ENCODE measurements at regions not wholly inside any gene's neighbourhood (a gene's known extent, or its start where the extent isn't known, plus 50 kb on each side); places are given as distances from the start of the nearest gene placed in this dataset.

DNA sequence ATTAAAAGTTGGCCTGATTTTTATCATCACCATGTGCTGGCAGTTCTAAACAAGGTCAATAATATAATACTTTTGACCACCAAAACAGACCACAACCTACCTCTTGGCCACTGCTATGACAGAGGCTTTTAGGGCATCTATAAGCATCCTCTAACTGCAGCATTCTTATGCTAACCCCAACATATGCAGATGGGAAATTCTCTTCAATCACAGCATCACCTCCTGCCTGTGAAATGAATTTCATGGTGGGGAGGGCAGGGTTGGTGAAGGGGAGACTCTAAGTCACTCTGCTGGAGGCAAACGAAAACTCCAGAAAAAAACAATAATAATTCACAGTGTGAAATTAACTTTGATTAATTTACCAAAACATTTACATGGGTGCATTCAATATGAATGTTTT is 78.8 kb upstream of the FAR2 start:
- Histone ChIP-seq H3K4me1 (ENCODE audit: control insufficient read depth, insufficient read depth, low read length) (no peaks in the 10 kb centered on the region), H4K20me1 (ENCODE audit: control insufficient read depth, insufficient read depth) (no peaks in the 10 kb centered on the region), H3K79me2 (ENCODE audit: control insufficient read depth, insufficient read depth, low read length) (no peaks in the 10 kb centered on the region), H3K9me3 (replicated peaks; ENCODE audit: control insufficient read depth, insufficient read depth, low read length) (no peaks in the 10 kb centered on the region), H3K4me2 (ENCODE audit: control insufficient read depth, insufficient read depth) (no peak overlapping the region), H2AFZ (ENCODE audit: control insufficient read depth, low read depth, low read length) (no peak overlapping the region), H3K9ac (ENCODE audit: control insufficient read depth, insufficient read depth, low read length) (no peak overlapping the region), H3K36me3 (ENCODE audit: control insufficient read depth in 2 of 2, insufficient read depth in 2 of 2, low read length in 1 of 2) (no peaks in the 10 kb centered on the region), H3K27me3 (replicated peaks in 1 of 2; ENCODE audit: control insufficient read depth in 2 of 2, insufficient read depth in 2 of 2, low read length in 1 of 2) (no peaks in the 10 kb centered on the region; a peak in 1 of 4 replicates), H3K4me3 (no peak overlapping the region), H3K27ac (ENCODE audit: control insufficient read depth, insufficient read depth) (no peak overlapping the region)
- ATAC-seq (no peak), FAIRE-seq (no peak), DNase-seq (ENCODE audit: low read depth, low spot score) (no peak)
- ChIA-PET CTCF (interaction anchor here (3.7 kb wide), 1 partner anchor 247 kb away, joined by 11 read pairs; no protein-coding TSS in a partner anchor), POLR2A (no interaction called here), SMC1A (ENCODE audit: uncharacterized antibody, unreplicated experiment) (interaction anchor here (5.3 kb wide), 1 partner anchor 247 kb away, joined by 47 read pairs; no protein-coding TSS in a partner anchor), RAD21 (ENCODE audit: unreplicated experiment) (no interaction called here)
- intact Hi-C loops (cut with micrococcal nuclease; ENCODE audit: unreplicated experiment): loop anchor here (5.0 kb wide), 1 partner anchor 357 kb away; no protein-coding TSS in a partner anchor
- in situ Hi-C loops (cut with MboI): no loop called here
- WGBS (ENCODE audit: insufficient coverage, insufficient replicate concordance, low lambda C conversion rate, missing lambda C conversion rate): 0% methylated on average over 1 of the region's 1 CpG
- no TSS peak for BruUV-seq (replicated peaks)
- TF ChIP-seq, protein P1, sequence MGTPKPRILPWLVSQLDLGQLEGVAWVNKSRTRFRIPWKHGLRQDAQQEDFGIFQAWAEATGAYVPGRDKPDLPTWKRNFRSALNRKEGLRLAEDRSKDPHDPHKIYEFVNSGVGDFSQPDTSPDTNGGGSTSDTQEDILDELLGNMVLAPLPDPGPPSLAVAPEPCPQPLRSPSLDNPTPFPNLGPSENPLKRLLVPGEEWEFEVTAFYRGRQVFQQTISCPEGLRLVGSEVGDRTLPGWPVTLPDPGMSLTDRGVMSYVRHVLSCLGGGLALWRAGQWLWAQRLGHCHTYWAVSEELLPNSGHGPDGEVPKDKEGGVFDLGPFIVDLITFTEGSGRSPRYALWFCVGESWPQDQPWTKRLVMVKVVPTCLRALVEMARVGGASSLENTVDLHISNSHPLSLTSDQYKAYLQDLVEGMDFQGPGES (IDR thresholded peaks at IDR 0.05): no peak

DNA sequence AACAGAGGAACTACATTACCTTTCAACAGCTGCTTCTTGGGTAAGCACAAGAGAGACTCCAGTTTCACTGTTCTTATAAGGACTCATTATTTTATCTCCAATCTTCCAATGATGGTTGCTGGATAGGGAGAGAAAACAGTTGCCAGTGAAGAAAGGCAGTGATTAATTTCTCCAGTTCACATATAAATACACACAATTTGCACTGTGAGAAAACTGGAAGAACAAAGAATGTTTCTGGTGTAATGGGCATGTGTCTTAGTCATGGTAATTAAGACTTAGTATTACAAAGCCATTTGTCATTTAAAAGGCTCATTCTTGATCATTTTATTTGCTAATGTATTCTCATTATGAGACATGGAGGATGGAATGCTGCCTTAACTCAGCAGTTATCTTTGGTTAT is 78.0 kb upstream of the FAR2 start:
- ChIA-PET POLR2A (no interaction called here), RAD21 (ENCODE audit: unreplicated experiment) (interaction anchor here (0.7 to 5.6 kb wide), 3 partner anchors 17 to 246 kb away, joined by 3 to 37 read pairs (median 34); no protein-coding TSS in a partner anchor), CTCF (interaction anchor here (0.5 to 8.4 kb wide), 8 partner anchors 16 to 1773 kb away, joined by 3 to 69 read pairs (median 3); no protein-coding TSS in a partner anchor), SMC1A (ENCODE audit: uncharacterized antibody, unreplicated experiment) (interaction anchor here (1.0 to 5.3 kb wide), 6 partner anchors 9 to 272 kb away, joined by 3 to 47 read pairs (median 4); no protein-coding TSS in a partner anchor)
- in situ Hi-C loops (cut with MboI): no loop called here
- intact Hi-C loops (cut with micrococcal nuclease; ENCODE audit: unreplicated experiment): loop anchor here (5.0 kb wide), 1 partner anchor 356 kb away; no protein-coding TSS in a partner anchor
- no peak overlapping the region for H2AFZ ChIP-seq (ENCODE audit: control insufficient read depth, low read depth, low read length)
- H3K9ac ChIP-seq (ENCODE audit: control insufficient read depth, insufficient read depth, low read length): no peak overlapping the region
- no peaks in the 10 kb centered on the region for H3K36me3 ChIP-seq (ENCODE audit: control insufficient read depth in 2 of 2, insufficient read depth in 2 of 2, low read length in 1 of 2)
- ATAC-seq (no peak), DNase-seq (ENCODE audit: low read depth, low spot score) (no peak), FAIRE-seq (no peak)
- no TSS peak for BruUV-seq (replicated peaks)
- H3K4me2 ChIP-seq (ENCODE audit: control insufficient read depth, insufficient read depth): no peak overlapping the region
- TF ChIP-seq TARDBP (IDR thresholded peaks at IDR 0.05; ENCODE audit: borderline replicate concordance) (no peak), NR2F1 (conservative IDR thresholded peaks at IDR 0.05) (no peak), EP300 (IDR thresholded peaks at IDR 0.05; ENCODE audit: borderline replicate concordance in 1 of 2, control insufficient read depth in 1 of 2, low read depth in 2 of 2, low read length in 2 of 2) (no peak), MYB (IDR thresholded peaks at IDR 0.05; ENCODE audit: borderline replicate concordance, low read depth, low read length) (no peak)
- TF ChIP-seq, protein P2, sequence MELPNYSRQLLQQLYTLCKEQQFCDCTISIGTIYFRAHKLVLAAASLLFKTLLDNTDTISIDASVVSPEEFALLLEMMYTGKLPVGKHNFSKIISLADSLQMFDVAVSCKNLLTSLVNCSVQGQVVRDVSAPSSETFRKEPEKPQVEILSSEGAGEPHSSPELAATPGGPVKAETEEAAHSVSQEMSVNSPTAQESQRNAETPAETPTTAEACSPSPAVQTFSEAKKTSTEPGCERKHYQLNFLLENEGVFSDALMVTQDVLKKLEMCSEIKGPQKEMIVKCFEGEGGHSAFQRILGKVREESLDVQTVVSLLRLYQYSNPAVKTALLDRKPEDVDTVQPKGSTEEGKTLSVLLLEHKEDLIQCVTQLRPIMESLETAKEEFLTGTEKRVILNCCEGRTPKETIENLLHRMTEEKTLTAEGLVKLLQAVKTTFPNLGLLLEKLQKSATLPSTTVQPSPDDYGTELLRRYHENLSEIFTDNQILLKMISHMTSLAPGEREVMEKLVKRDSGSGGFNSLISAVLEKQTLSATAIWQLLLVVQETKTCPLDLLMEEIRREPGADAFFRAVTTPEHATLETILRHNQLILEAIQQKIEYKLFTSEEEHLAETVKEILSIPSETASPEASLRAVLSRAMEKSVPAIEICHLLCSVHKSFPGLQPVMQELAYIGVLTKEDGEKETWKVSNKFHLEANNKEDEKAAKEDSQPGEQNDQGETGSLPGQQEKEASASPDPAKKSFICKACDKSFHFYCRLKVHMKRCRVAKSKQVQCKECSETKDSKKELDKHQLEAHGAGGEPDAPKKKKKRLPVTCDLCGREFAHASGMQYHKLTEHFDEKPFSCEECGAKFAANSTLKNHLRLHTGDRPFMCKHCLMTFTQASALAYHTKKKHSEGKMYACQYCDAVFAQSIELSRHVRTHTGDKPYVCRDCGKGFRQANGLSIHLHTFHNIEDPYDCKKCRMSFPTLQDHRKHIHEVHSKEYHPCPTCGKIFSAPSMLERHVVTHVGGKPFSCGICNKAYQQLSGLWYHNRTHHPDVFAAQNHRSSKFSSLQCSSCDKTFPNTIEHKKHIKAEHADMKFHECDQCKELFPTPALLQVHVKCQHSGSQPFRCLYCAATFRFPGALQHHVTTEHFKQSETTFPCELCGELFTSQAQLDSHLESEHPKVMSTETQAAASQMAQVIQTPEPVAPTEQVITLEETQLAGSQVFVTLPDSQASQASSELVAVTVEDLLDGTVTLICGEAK (IDR thresholded peaks at IDR 0.05; ENCODE audit: borderline replicate concordance): no peak
- TF ChIP-seq, protein P3, sequence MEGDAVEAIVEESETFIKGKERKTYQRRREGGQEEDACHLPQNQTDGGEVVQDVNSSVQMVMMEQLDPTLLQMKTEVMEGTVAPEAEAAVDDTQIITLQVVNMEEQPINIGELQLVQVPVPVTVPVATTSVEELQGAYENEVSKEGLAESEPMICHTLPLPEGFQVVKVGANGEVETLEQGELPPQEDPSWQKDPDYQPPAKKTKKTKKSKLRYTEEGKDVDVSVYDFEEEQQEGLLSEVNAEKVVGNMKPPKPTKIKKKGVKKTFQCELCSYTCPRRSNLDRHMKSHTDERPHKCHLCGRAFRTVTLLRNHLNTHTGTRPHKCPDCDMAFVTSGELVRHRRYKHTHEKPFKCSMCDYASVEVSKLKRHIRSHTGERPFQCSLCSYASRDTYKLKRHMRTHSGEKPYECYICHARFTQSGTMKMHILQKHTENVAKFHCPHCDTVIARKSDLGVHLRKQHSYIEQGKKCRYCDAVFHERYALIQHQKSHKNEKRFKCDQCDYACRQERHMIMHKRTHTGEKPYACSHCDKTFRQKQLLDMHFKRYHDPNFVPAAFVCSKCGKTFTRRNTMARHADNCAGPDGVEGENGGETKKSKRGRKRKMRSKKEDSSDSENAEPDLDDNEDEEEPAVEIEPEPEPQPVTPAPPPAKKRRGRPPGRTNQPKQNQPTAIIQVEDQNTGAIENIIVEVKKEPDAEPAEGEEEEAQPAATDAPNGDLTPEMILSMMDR (IDR thresholded peaks at IDR 0.05 in 2 of 3, conservative IDR thresholded peaks at IDR 0.05 in 1 of 3; ENCODE audit: control insufficient read depth in 2 of 3, extremely low read depth in 1 of 3, insufficient read depth in 1 of 3, low read depth in 3 of 3, low read length in 3 of 3): no peak
- no peaks in the 10 kb centered on the region for H3K4me1 ChIP-seq (ENCODE audit: control insufficient read depth, insufficient read depth, low read length)
- no peaks in the 10 kb centered on the region for H3K27me3 ChIP-seq (replicated peaks in 1 of 2; ENCODE audit: control insufficient read depth in 2 of 2, insufficient read depth in 2 of 2, low read length in 1 of 2)
- H3K4me3 ChIP-seq: no peak overlapping the region
- no peaks in the 10 kb centered on the region for H3K9me3 ChIP-seq (replicated peaks; ENCODE audit: control insufficient read depth, insufficient read depth, low read length)
- H3K27ac ChIP-seq (ENCODE audit: control insufficient read depth, insufficient read depth): no peak overlapping the region
- H3K79me2 ChIP-seq (ENCODE audit: control insufficient read depth, insufficient read depth, low read length): no peaks in the 10 kb centered on the region
- no peaks in the 10 kb centered on the region for H4K20me1 ChIP-seq (ENCODE audit: control insufficient read depth, insufficient read depth)
